ENCODE measurements at regions not wholly inside any gene's neighbourhood (a gene's known extent, or its start where the extent isn't known, plus 50 kb on each side); places are given as distances from the start of the nearest gene placed in this dataset.
A peak's percentile ranks its signal among the peaks of the same experiment; 100 is the strongest.

GRCh38 chr13:54196684-54197083 is 1168.1 kb downstream of the OLFM4 start:
- TF ChIP-seq CTCF (conservative IDR thresholded peaks at IDR 0.05; ENCODE audit: low read depth): no peak
- ChIA-PET POLR2A (ENCODE audit: low non-redundant PET) (no interaction called here), CTCF (no interaction called here)
- no peak for DNase-seq (ENCODE audit: low spot score)
- H3K27ac ChIP-seq: no peak overlapping the region

- ChIA-PET CTCF (no interaction called here), POLR2A (ENCODE audit: low non-redundant PET) (no interaction called here)
- DNase-seq (ENCODE audit: low spot score): no peak
- H3K27ac ChIP-seq: no peak overlapping the region
- TF ChIP-seq CTCF (conservative IDR thresholded peaks at IDR 0.05; ENCODE audit: low read depth): no peak
Measured at GRCh38 chr13:54198911-54199310, 1170.3 kb downstream of the OLFM4 start.

GRCh38 chr13:54206626-54207025 is 1178.0 kb downstream of the OLFM4 start:
- TF ChIP-seq CTCF (conservative IDR thresholded peaks at IDR 0.05; ENCODE audit: low read depth): no peak
- POLR2A ChIA-PET (ENCODE audit: low non-redundant PET): no interaction called here
- no peak overlapping the region for H3K27ac ChIP-seq
- no peak for DNase-seq (ENCODE audit: low spot score)
- CTCF ChIA-PET: no interaction called here

GRCh38 chr13:54210397-54211049 is 1181.9 kb downstream of the OLFM4 start:
- peak; percentile 62 for DNase-seq (ENCODE audit: low spot score)
- CTCF ChIA-PET: no interaction called here
- no peak overlapping the region for H3K27ac ChIP-seq
- no peak for TF ChIP-seq CTCF (conservative IDR thresholded peaks at IDR 0.05; ENCODE audit: low read depth)
- POLR2A ChIA-PET (ENCODE audit: low non-redundant PET): no interaction called here

- H3K27ac ChIP-seq: no peak overlapping the region
- ChIA-PET CTCF (no interaction called here), POLR2A (ENCODE audit: low non-redundant PET) (no interaction called here)
- TF ChIP-seq CTCF (conservative IDR thresholded peaks at IDR 0.05; ENCODE audit: low read depth): no peak
- no peak for DNase-seq (ENCODE audit: low spot score)
Measured at GRCh38 chr13:54216221-54216620, 1187.6 kb downstream of the OLFM4 start.

- no peak for DNase-seq (ENCODE audit: low spot score)
- CTCF ChIA-PET: no interaction called here
Measured at GRCh38 chr13:54226876-54227275, 1198.3 kb downstream of the OLFM4 start.

More at GRCh38 chr13:54226876-54227275, 1198.3 kb downstream of the OLFM4 start:
- POLR2A ChIA-PET (ENCODE audit: low non-redundant PET): no interaction called here
- no peak for TF ChIP-seq CTCF (conservative IDR thresholded peaks at IDR 0.05; ENCODE audit: low read depth)
- no peak overlapping the region for H3K27ac ChIP-seq

Measured in RWPE1 (cell line).